Muscle layer of duodenum (tissue), 2 donors: ENCODE measurements at regions not wholly inside any gene's neighbourhood (a gene's known extent, or its start where the extent isn't known, plus 50 kb on each side); places are given as distances from the start of the nearest gene placed in this dataset.

Experiments used
- H3K27ac ChIP-seq: one replicate; pipeline ENCODE4 v1.7.0; 2013; ENCODE audit warnings: mild to moderate bottlenecking, low read length
- H3K27me3 ChIP-seq: one replicate; pipeline ENCODE4 v1.7.0; 2013; ENCODE audit warnings: low read depth, mild to moderate bottlenecking, control low read depth, low read length
- H3K36me3 ChIP-seq, 2 donors: one replicate each; pipeline ENCODE4 v1.7.0; 2013; ENCODE audit warnings: low read length in 2 of 2, control low read depth in 1 of 2, mild to moderate bottlenecking in 1 of 2; ENCODE audit not compliant: insufficient read depth in 2 of 2, control insufficient read depth in 1 of 2
- H3K4me1 ChIP-seq, 2 donors: one replicate each; pipeline ENCODE4 v1.7.0; 2013; ENCODE audit warnings: low read length in 2 of 2, mild to moderate bottlenecking in 2 of 2, control low read depth in 1 of 2, moderate library complexity in 1 of 2; ENCODE audit not compliant: insufficient read depth in 2 of 2, control insufficient read depth in 1 of 2
- H3K4me3 ChIP-seq, 2 donors: one replicate each; pipeline ENCODE4 v1.7.0; 2013; ENCODE audit warnings: low read length in 2 of 2, low read depth in 1 of 2, mild to moderate bottlenecking in 1 of 2
- H3K9me3 ChIP-seq, 2 donors: one replicate each; pipeline ENCODE4 v1.7.0; 2013; ENCODE audit warnings: low read length in 2 of 2, control low read depth in 1 of 2, mild to moderate bottlenecking in 1 of 2; ENCODE audit not compliant: control insufficient read depth in 1 of 2
- donor health status: healthy.

DNA sequence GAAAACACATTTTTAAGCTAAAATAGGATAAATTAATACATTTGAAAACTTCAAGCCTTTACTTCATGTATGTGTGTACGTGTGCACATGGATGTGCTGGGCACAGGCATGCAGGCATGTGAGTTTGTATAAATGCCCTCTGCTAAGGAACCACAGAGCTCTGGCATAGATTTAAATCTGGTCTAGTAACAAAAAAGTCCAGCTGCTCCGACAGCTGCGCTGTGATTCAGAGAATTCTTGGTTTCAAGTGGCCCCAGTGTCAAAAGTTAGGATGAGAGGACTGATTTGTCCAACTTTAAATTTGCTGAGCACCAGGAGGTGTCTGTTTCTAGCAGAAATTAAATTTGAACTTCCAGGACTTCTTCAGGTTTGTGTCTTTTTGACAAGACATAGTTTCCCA lies 203.7 kb upstream of the TUT7 start:
- H3K27me3 ChIP-seq = no peaks in the 10 kb centered on the region
- H3K4me1 ChIP-seq = no peaks in the 10 kb centered on the region
- no peaks in the 10 kb centered on the region for H3K9me3 ChIP-seq
- H3K36me3 ChIP-seq = no peaks in the 10 kb centered on the region
- H3K4me3 ChIP-seq = no peak overlapping the region
- H3K27ac ChIP-seq = no peak overlapping the region

DNA sequence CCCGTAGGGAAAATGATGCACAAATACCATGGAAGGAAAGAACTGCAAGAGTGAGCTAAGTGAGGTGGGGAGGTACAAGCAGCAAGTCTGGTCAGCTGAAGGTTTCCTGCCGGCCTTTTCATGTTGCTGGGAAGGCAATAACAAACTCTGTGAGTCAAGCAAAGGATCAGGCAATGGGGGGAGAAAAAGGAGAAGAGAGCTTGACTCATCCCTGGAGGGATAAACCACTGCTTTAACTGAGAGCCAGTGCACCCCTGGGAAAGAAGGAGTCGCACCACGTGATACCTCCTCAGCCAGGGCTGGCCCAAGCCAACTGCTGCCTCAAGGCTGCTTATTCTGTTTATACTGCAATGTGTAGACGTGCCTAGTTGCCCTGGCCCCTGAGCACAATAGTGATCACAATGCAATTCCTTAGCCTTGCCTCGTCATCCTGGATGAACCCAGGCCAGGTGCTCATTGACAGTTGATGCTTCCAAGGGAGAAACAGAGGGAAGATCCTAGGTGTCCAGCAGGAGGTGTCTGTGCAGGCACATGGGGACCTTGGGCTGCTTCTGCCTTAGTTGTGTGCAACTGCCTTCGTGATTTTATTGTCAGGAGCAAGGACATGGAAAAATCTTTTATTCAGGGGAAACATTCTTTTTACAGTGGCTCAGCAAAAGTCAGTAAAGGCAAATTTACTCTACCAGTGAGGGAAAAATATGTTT lies 203.0 kb upstream of the TUT7 start:
- no peaks in the 10 kb centered on the region for H3K4me1 ChIP-seq
- no peaks in the 10 kb centered on the region for H3K36me3 ChIP-seq
- H3K9me3 ChIP-seq = no peaks in the 10 kb centered on the region
- no peak overlapping the region for H3K4me3 ChIP-seq
- no peaks in the 10 kb centered on the region for H3K27me3 ChIP-seq
- no peak overlapping the region for H3K27ac ChIP-seq

- H3K9me3 ChIP-seq = no peaks in the 10 kb centered on the region
- H3K27ac ChIP-seq = no peak overlapping the region
- H3K4me1 ChIP-seq = no peaks in the 10 kb centered on the region
- H3K27me3 ChIP-seq = no peaks in the 10 kb centered on the region
- H3K36me3 ChIP-seq = no peaks in the 10 kb centered on the region
- H3K4me3 ChIP-seq = no peak overlapping the region
Observed at GRCh38 chr9:86555661-86556060, 201.5 kb upstream of the TUT7 start.

GRCh38 chr9:86550401-86550800 lies 196.2 kb upstream of the TUT7 start:
- Histone ChIP-seq H3K4me1 (no peaks in the 10 kb centered on the region), H3K27ac (no peak overlapping the region), H3K9me3 (no peaks in the 10 kb centered on the region)

DNA sequence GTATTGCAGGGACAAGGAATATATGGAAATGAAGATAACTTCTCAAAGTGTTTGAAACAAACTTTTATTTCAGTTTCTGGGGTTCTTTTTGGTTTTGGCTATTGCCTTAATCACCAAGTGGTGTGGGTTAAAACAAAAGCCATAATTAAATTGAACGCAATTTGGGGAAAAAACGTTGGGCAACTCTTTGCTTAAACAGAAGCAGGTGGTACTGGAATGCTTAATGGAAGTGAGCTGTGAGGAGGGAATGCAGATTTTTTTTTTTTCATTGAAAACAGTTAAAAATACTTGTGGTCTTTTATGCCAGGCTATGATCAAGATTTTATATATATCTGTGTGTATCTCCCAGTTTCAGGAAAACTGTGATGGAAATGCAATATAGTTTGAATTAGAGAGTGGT lies 195.7 kb upstream of the TUT7 start:
- Histone ChIP-seq H3K27ac (no peak overlapping the region), H3K4me1 (no peaks in the 10 kb centered on the region), H3K27me3 (no peaks in the 10 kb centered on the region), H3K36me3 (no peaks in the 10 kb centered on the region), H3K4me3 (no peak overlapping the region), H3K9me3 (no peaks in the 10 kb centered on the region)

More at GRCh38 chr9:86550401-86550800, 196.2 kb upstream of the TUT7 start:
- H3K4me3 ChIP-seq = no peak overlapping the region
- H3K36me3 ChIP-seq = no peaks in the 10 kb centered on the region
- H3K27me3 ChIP-seq = no peaks in the 10 kb centered on the region

DNA sequence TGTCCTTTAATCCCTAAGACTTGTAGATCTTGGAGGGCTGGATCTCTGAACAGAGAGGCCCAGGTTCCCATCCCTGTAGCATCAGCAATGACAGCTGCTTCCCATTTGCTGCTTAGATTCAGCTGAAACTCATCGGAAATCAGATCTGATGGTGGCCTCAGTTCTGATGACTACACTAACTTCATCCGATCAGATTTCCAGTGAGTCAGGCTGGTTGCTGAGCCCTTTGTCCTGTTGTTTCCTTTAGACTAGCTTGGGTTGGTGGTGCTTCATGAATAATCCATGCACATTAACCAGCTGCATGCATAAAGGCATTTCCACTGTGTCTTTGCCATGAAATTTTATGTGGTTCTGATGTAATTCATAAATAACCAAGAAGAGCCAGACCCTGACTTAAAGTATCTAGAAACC lies 195.2 kb upstream of the TUT7 start:
- Histone ChIP-seq H3K36me3 (no peaks in the 10 kb centered on the region), H3K4me1 (no peaks in the 10 kb centered on the region), H3K27me3 (no peaks in the 10 kb centered on the region), H3K9me3 (no peaks in the 10 kb centered on the region), H3K27ac (no peak overlapping the region), H3K4me3 (no peak overlapping the region)

DNA sequence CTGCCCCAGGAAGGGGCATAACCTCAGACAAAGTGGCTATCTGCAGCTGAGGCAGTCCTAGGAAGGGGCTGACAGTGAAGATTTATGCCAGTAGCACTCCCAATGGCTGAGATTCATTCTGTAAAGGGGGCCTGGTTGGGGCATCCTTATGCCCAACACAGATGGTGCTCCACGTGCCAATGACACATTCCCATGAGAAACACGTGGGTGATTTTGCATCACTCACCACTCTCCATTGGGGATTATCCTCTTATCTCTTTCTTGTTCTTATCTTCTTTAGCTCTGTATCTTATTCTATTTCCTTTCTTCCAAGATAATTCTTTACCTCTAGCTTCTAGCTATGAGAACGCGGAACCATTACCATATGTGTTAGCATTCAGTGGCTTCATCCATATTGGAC lies 194.0 kb upstream of the TUT7 start:
- H3K27me3 ChIP-seq = no peaks in the 10 kb centered on the region
- no peaks in the 10 kb centered on the region for H3K4me1 ChIP-seq
- H3K4me3 ChIP-seq = no peak overlapping the region
- H3K9me3 ChIP-seq = no peaks in the 10 kb centered on the region
- H3K36me3 ChIP-seq = no peaks in the 10 kb centered on the region
- no peak overlapping the region for H3K27ac ChIP-seq

DNA sequence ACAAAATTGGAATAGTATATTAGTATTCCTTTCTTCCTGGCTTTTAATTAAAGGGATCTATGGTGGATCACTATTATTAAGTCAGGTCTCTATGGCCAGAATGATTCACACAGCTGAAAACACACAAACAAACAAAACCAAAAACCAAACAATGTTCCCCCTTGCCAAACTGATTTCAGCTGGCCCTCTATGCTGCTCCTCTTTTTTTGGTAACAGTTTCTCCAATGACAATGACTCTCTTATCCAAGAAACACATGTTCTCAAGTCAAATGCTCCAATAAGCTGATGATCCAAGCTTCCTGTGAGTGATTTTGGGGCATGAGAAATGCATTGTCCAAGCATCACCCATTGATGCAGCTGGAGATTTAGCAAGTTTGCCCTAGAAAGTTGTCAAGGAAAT lies 193.4 kb upstream of the TUT7 start:
- no peaks in the 10 kb centered on the region for H3K4me1 ChIP-seq
- no peak overlapping the region for H3K27ac ChIP-seq
- H3K27me3 ChIP-seq = no peaks in the 10 kb centered on the region
- no peak overlapping the region for H3K4me3 ChIP-seq
- no peaks in the 10 kb centered on the region for H3K36me3 ChIP-seq
- H3K9me3 ChIP-seq = no peaks in the 10 kb centered on the region

DNA sequence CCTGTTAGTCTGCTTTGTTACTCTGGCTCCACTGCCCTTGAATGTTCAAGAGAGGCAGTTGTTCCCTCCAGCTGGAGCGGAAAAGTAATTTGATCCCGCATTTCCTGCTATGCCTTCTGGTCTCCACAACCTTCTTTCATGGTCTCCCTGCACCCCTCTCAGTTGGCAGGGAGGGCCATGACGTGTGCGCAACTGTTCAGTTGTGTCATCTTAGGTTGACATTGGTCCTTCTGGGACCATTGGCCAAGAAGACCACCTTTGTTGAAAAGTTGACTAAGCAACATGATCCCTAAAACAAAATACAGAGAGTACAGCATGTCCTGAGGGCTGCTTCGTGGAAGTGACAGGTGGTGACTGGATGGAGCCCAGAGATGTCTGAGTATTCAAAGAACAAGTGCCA lies 192.5 kb upstream of the TUT7 start:
- Histone ChIP-seq H3K4me1 (no peaks in the 10 kb centered on the region), H3K27ac (no peak overlapping the region), H3K36me3 (no peaks in the 10 kb centered on the region), H3K4me3 (no peak overlapping the region), H3K27me3 (no peaks in the 10 kb centered on the region), H3K9me3 (no peaks in the 10 kb centered on the region)

GRCh38 chr9:86545090-86545489 lies 190.9 kb upstream of the TUT7 start:
- Histone ChIP-seq H3K4me3 (no peak overlapping the region), H3K9me3 (no peaks in the 10 kb centered on the region), H3K36me3 (no peaks in the 10 kb centered on the region), H3K4me1 (no peaks in the 10 kb centered on the region), H3K27ac (no peak overlapping the region), H3K27me3 (no peaks in the 10 kb centered on the region)

DNA sequence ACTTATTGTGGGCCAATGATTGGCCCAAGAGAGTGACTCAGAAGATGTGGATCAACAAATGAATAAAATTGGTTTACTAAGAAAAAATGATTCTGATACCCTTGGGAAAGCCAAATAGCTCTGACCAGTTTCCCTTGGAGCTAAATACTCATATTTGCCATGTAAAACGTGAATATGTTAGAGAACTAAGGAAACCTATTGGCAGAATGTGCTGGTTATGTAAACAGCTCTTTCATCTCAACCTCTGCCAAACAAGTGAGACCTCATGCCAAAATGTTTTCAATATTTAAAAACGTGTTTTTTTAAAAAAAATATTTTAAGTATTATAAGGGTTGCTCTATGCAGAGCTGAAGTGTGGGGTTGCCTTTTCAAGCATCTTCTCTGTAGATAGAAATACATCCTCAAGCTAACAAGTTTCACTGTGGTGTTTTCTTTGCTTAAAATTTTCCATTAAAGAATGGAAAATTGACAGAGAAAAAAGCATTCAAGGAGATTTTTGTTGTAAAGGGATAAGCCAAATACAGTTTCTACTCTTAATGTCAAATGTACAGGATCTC lies 186.9 kb upstream of the TUT7 start:
- Histone ChIP-seq H3K9me3 (no peaks in the 10 kb centered on the region), H3K27ac (no peak overlapping the region), H3K4me1 (no peaks in the 10 kb centered on the region)

DNA sequence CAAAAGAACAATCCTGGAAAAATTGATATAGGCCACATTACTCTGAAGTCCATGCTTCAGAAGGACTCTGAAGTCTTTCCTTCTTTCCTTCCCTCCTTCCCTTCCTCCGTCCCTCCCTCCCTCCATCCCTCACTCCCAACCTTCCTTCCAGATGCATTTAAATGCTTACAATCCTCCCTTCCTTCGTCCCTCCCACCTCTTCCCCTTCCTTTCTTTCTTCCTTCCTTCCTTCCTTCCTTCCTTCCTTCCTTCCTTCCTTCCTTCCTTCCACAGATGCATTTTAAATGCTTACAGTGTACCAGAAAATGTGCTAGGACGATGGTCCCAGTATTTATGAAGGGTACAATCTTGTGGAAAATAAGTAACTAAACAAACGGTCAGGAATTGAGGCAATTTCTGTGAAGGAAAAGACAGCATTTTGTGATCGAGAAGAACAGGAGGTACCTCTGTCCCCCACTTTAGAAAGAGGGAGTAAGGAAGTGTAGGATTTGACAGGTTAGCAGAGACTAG lies 181.3 kb upstream of the TUT7 start:
- Histone ChIP-seq H3K27me3 (no peaks in the 10 kb centered on the region), H3K4me1 (no peaks in the 10 kb centered on the region), H3K9me3 (no peaks in the 10 kb centered on the region), H3K36me3 (no peaks in the 10 kb centered on the region), H3K4me3 (no peak overlapping the region), H3K27ac (no peak overlapping the region)

More for the DNA sequence above, 186.9 kb upstream of the TUT7 start:
- H3K36me3 ChIP-seq = no peaks in the 10 kb centered on the region
- no peak overlapping the region for H3K4me3 ChIP-seq
- no peaks in the 10 kb centered on the region for H3K27me3 ChIP-seq
